ENCODE measurements at regions not wholly inside any gene's neighbourhood (a gene's known extent, or its start where the extent isn't known, plus 50 kb on each side); places are given as distances from the start of the nearest gene placed in this dataset.
"Not testable (repeated sequence)": the region's sequence is repeated elsewhere in the genome, so short reads cannot be mapped to it uniquely, and the experiment has no call there.

DNA sequence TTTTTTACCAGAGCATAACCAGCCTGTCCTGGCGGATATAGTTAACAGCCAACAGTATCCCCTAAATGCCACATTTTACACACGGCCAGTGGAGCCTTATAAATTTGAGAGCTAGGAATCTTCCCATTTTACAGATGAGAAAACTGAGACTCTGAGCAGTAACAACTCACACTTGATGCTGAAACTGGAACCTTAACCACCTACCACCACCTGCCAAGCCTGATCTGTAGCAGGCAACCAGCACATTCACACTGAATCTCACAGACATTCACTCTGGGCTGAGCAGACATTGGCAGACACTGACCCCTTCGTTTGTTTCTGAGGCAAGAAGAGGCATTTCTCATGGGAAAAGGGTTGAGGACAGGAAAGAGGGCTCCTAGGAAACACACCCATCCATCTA, 178.2 kb downstream of the BCL2L11 start:
- H4K20me1 ChIP-seq (ENCODE audit: insufficient read depth); H3K27me3 ChIP-seq (ENCODE audit: insufficient read depth, low read length); H3K79me2 ChIP-seq (ENCODE audit: insufficient read depth, low read length); H3K9ac ChIP-seq (ENCODE audit: low read length); H3K4me1 ChIP-seq (ENCODE audit: control insufficient read depth in 1 of 2, insufficient read depth in 2 of 2, low read length in 2 of 2); H3K4me3 ChIP-seq (replicated peaks in 1 of 2; ENCODE audit: low read depth in 1 of 2, low read length in 2 of 2); RAD21 ChIA-PET (ENCODE audit: low non-redundant PET in 1 of 2, low total read pairs in 2 of 2, uncharacterized antibody in 2 of 2, unreplicated experiment in 2 of 2); BruUV-seq (replicated peaks); H2AFZ ChIP-seq (ENCODE audit: low read depth, low read length, poor library complexity, severe bottlenecking); intact Hi-C loops (cut with micrococcal nuclease); H3K27ac ChIP-seq (ENCODE audit: low read depth, low read length); ATAC-seq; H3K9me3 ChIP-seq (ENCODE audit: control insufficient read depth in 1 of 2, insufficient read depth in 1 of 2, low read depth in 1 of 2, low read length in 2 of 2); H3K4me2 ChIP-seq (ENCODE audit: low read length); H3K36me3 ChIP-seq (ENCODE audit: control insufficient read depth in 1 of 2, insufficient read depth in 2 of 2, low read length in 2 of 2); DNase-seq (ENCODE audit: low read depth, low spot score); POLR2A ChIA-PET; H3K9me2 ChIP-seq (ENCODE audit: insufficient read depth); CTCF ChIA-PET: not testable (repeated sequence)

DNA sequence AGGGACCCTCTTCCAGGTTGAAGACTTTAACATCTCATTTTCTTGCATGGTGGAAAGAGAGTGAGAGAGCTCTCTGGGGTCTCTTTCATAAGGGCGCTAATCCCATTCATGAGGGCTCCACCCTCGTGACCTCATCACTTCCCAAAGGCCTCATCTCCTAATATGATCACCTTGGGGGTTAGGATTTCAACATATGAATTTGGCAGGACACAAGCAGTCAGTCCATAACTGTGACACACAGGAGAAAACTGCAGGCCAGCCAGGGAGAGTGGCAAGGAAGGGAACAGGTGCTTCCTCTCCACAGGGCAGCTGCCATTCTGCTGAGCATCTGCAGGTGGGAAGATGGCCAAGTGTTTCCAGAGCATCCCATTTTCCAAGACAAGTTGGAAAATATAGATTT, 178.9 kb downstream of the BCL2L11 start:
- H3K4me1 ChIP-seq (ENCODE audit: control insufficient read depth in 1 of 2, insufficient read depth in 2 of 2, low read length in 2 of 2); H3K36me3 ChIP-seq (ENCODE audit: control insufficient read depth in 1 of 2, insufficient read depth in 2 of 2, low read length in 2 of 2); POLR2A ChIA-PET; H3K9me3 ChIP-seq (ENCODE audit: control insufficient read depth in 1 of 2, insufficient read depth in 1 of 2, low read depth in 1 of 2, low read length in 2 of 2); H4K20me1 ChIP-seq (ENCODE audit: insufficient read depth); H3K9ac ChIP-seq (ENCODE audit: low read length); H3K4me2 ChIP-seq (ENCODE audit: low read length); RAD21 ChIA-PET (ENCODE audit: low non-redundant PET in 1 of 2, low total read pairs in 2 of 2, uncharacterized antibody in 2 of 2, unreplicated experiment in 2 of 2); H3K9me2 ChIP-seq (ENCODE audit: insufficient read depth); H3K27ac ChIP-seq (ENCODE audit: low read depth, low read length); H3K27me3 ChIP-seq (ENCODE audit: insufficient read depth, low read length); ATAC-seq; H3K4me3 ChIP-seq (replicated peaks in 1 of 2; ENCODE audit: low read depth in 1 of 2, low read length in 2 of 2); H3K79me2 ChIP-seq (ENCODE audit: insufficient read depth, low read length); DNase-seq (ENCODE audit: low read depth, low spot score); H2AFZ ChIP-seq (ENCODE audit: low read depth, low read length, poor library complexity, severe bottlenecking); BruUV-seq (replicated peaks); intact Hi-C loops (cut with micrococcal nuclease); CTCF ChIA-PET: not testable (repeated sequence)

DNA sequence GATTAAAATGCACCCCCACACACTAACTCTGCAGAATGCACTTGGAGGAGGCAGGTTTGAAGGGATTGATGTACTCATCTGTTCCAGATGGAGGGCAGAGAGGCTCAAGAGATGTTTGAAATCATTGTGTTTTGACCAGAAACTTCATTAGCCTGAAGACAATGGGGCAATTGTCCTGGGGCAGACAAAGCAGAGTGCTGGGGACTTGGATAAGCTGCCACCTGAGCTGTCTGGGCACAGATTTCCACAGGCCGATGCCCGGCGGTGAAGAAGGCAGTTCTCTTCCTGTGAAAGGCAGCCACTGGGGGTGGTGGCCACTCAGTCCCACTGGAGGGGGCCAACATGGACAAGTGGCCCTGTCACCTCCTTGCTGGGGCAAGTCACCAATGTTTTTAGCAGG, 181.0 kb downstream of the BCL2L11 start:
- H3K4me3 ChIP-seq (replicated peaks in 1 of 2; ENCODE audit: low read depth in 1 of 2, low read length in 2 of 2); H3K9me3 ChIP-seq (ENCODE audit: control insufficient read depth in 1 of 2, insufficient read depth in 1 of 2, low read depth in 1 of 2, low read length in 2 of 2); RAD21 ChIA-PET (ENCODE audit: low non-redundant PET in 1 of 2, low total read pairs in 2 of 2, uncharacterized antibody in 2 of 2, unreplicated experiment in 2 of 2); ATAC-seq; DNase-seq (ENCODE audit: low read depth, low spot score); H3K36me3 ChIP-seq (ENCODE audit: control insufficient read depth in 1 of 2, insufficient read depth in 2 of 2, low read length in 2 of 2); H3K27me3 ChIP-seq (ENCODE audit: insufficient read depth, low read length); H3K4me2 ChIP-seq (ENCODE audit: low read length); POLR2A ChIA-PET; CTCF ChIA-PET; H3K27ac ChIP-seq (ENCODE audit: low read depth, low read length); H4K20me1 ChIP-seq (ENCODE audit: insufficient read depth); H3K9me2 ChIP-seq (ENCODE audit: insufficient read depth); H3K79me2 ChIP-seq (ENCODE audit: insufficient read depth, low read length); H2AFZ ChIP-seq (ENCODE audit: low read depth, low read length, poor library complexity, severe bottlenecking); H3K4me1 ChIP-seq (ENCODE audit: control insufficient read depth in 1 of 2, insufficient read depth in 2 of 2, low read length in 2 of 2); intact Hi-C loops (cut with micrococcal nuclease); BruUV-seq (replicated peaks); H3K9ac ChIP-seq (ENCODE audit: low read length): not testable (repeated sequence)

DNA sequence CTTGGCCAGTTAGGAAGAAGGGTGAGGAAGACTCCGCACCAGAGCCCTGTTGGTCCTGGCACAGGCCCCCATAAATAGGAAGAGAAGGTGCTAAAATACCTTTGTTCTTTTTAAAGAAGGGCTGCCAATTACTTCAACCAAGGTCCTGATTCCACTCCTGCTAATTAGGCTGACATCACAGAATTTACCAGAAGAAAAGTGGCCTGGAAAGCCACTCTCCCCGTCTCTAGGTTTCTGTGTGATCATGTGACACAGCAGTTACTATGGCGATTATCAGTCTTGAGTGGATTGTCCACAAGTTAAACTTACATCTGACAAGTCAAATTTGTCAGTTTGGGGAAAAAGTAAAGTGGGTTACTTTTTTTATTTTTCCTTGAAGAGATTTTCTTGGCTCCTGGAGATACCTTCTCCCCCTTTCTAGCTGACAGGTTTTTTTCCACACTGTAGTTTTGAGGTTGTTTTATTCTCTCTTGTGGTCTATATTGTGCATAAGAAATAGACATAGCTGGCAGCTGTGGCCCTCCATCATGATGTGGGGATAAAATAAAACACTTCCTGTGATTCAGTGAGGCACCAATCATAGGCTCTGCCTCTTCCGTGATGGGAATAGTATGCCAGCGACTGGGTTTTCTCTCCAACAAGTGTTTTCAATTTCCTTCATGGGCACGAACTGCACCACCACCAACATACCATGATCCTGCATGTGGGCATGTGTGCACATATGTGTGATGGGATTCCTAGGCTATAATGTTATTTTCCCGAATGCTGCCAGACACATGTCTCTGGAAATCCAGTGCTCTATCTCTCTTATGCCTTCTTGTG, 181.9 kb downstream of the BCL2L11 start:
- DNase-seq (ENCODE audit: low read depth, low spot score); H3K27ac ChIP-seq (ENCODE audit: low read depth, low read length); RAD21 ChIA-PET (ENCODE audit: low non-redundant PET in 1 of 2, low total read pairs in 2 of 2, uncharacterized antibody in 2 of 2, unreplicated experiment in 2 of 2); H3K79me2 ChIP-seq (ENCODE audit: insufficient read depth, low read length); POLR2A ChIA-PET; BruUV-seq (replicated peaks); H2AFZ ChIP-seq (ENCODE audit: low read depth, low read length, poor library complexity, severe bottlenecking); H3K9me2 ChIP-seq (ENCODE audit: insufficient read depth); H4K20me1 ChIP-seq (ENCODE audit: insufficient read depth); H3K27me3 ChIP-seq (ENCODE audit: insufficient read depth, low read length); intact Hi-C loops (cut with micrococcal nuclease); CTCF ChIA-PET; H3K36me3 ChIP-seq (ENCODE audit: control insufficient read depth in 1 of 2, insufficient read depth in 2 of 2, low read length in 2 of 2); H3K9me3 ChIP-seq (ENCODE audit: control insufficient read depth in 1 of 2, insufficient read depth in 1 of 2, low read depth in 1 of 2, low read length in 2 of 2); H3K9ac ChIP-seq (ENCODE audit: low read length); H3K4me3 ChIP-seq (replicated peaks in 1 of 2; ENCODE audit: low read depth in 1 of 2, low read length in 2 of 2); H3K4me1 ChIP-seq (ENCODE audit: control insufficient read depth in 1 of 2, insufficient read depth in 2 of 2, low read length in 2 of 2); H3K4me2 ChIP-seq (ENCODE audit: low read length); ATAC-seq: not testable (repeated sequence)

All from HCT116 (cell line).